Stimulated activated effector memory CD8-positive, alpha-beta T cell treated with anti-CD3 and anti-CD28 coated beads, Interleukin-12 subunit alpha, Interleukin-12 subunit beta, amount 100 ng/mL, for 72 hours (primary cell): ENCODE measurements at regions not wholly inside any gene's neighbourhood (a gene's known extent, or its start where the extent isn't known, plus 50 kb on each side); places are given as distances from the start of the nearest gene placed in this dataset.

Source experiments
- ATAC-seq: fragments of 150-1000 bp; cut with Tn5 transposase; 2 replicates; pipeline ENCODE4 v1.10.0; 2021
- DNase-seq, 2 donors: peaks; one replicate each; pipeline ENCODE4 v3.0.0; 2021 to 2022; ENCODE audit warnings: low spot score in 2 of 2
- H3K27ac Mint-ChIP-seq: one replicate; pipeline ENCODE4 v1.8.0; 2022; ENCODE audit warnings: mild to moderate bottlenecking, mixed read lengths
- H3K36me3 Mint-ChIP-seq: one replicate; pipeline ENCODE4 v1.8.0; 2022; ENCODE audit warnings: mild to moderate bottlenecking, mixed read lengths
- H3K4me1 Mint-ChIP-seq: one replicate; pipeline ENCODE4 v1.8.0; 2022; ENCODE audit warnings: mixed read lengths
- H3K4me3 Mint-ChIP-seq: one replicate; pipeline ENCODE4 v1.8.0; 2022; ENCODE audit warnings: mild to moderate bottlenecking, mixed read lengths
- H3K9me3 Mint-ChIP-seq: one replicate; pipeline ENCODE4 v1.8.0; 2022; ENCODE audit warnings: mixed read lengths

DNA sequence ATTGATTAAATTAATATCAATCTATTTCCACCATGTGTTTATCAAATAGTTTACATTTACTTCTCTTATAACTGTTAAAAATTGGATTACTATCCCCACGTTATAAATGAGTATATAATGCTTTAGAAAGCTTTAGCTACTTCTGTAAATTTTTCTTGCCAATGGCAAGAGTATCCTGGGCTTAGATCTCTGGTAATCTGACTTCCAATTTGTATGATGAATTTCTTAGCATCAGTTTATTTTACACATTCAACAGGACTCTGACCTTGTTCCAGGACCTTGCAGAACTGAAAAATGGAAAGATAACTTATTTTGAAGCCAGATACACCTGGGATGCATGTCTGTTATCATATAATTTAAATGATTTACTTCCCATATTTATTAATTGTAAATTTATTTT is 2759.4 kb downstream of the PCDH9 start:
- DNase-seq (no peak), ATAC-seq (no peak)
- H3K27ac Mint-ChIP-seq = no peak overlapping the region
- H3K4me1 Mint-ChIP-seq = no peaks in the 10 kb centered on the region
- H3K4me3 Mint-ChIP-seq = no peak overlapping the region
- H3K9me3 Mint-ChIP-seq = peaks cover 16% of the 10 kb centered on the region
- H3K36me3 Mint-ChIP-seq = no peaks in the 10 kb centered on the region

DNA sequence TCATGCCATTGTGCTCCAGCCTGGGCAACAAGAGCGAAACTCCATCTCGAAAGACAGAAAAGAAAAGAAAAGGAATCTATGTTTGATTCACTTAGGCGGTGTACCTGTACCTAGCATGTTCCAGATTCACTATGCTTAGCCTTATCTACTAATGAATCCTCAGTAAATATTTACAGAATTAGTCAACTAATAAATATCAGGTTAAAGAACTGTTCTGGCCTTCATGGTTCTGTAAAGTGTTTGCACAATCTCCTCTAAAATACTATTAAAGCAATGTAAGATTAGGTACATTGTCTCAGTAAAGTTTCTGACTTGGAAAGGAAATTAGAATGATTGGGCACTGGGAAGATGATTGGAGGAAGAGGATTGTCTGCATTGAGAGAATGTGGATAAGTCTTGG is 2770.4 kb downstream of the PCDH9 start:
- no peaks in the 10 kb centered on the region for H3K36me3 Mint-ChIP-seq
- peaks cover 12% of the 10 kb centered on the region for H3K9me3 Mint-ChIP-seq
- no peaks in the 10 kb centered on the region for H3K4me1 Mint-ChIP-seq
- no peak for DNase-seq
- H3K4me3 Mint-ChIP-seq = no peak overlapping the region
- H3K27ac Mint-ChIP-seq = no peak overlapping the region
- ATAC-seq = no peak

- ATAC-seq = no peak
- H3K4me3 Mint-ChIP-seq = no peak overlapping the region
- no peak for DNase-seq
- no peaks in the 10 kb centered on the region for H3K36me3 Mint-ChIP-seq
- peaks cover 16% of the 10 kb centered on the region for H3K9me3 Mint-ChIP-seq
- no peak overlapping the region for H3K27ac Mint-ChIP-seq
- no peaks in the 10 kb centered on the region for H3K4me1 Mint-ChIP-seq
Measured at GRCh38 chr13:64457976-64458375, 2772.2 kb downstream of the PCDH9 start.

DNA sequence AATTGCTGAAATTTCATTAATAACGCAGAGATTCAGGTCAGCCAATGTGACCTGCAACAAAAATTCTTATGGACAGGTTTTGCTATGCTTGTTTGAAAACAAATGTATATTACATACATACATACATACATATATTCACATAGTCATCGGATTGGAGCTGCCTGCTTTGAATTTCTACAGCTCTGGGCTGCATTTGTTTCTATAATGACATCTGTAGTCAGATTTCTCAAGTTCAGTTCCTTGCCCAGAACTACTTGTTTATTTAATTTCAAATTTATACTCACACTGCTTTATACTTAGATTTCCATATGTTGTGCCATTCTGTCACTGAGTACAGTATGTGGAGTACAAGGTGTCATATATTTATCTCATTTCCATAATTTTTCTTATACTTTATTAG is 2775.0 kb downstream of the PCDH9 start:
- Mint-ChIP-seq H3K9me3 (peaks cover 8% of the 10 kb centered on the region), H3K27ac (no peak overlapping the region), H3K4me3 (no peak overlapping the region), H3K36me3 (no peaks in the 10 kb centered on the region), H3K4me1 (no peaks in the 10 kb centered on the region)
- ATAC-seq (no peak), DNase-seq (no peak)

- no peak for DNase-seq
- Mint-ChIP-seq H3K36me3 (no peaks in the 10 kb centered on the region), H3K9me3 (peaks cover 3% of the 10 kb centered on the region), H3K4me3 (no peak overlapping the region), H3K4me1 (no peaks in the 10 kb centered on the region), H3K27ac (no peak overlapping the region)
- ATAC-seq = no peak
Measured at GRCh38 chr13:64453831-64454230, 2776.3 kb downstream of the PCDH9 start.

GRCh38 chr13:64446372-64446771 is 2783.8 kb downstream of the PCDH9 start:
- Mint-ChIP-seq H3K4me3 (no peak overlapping the region), H3K4me1 (no peaks in the 10 kb centered on the region), H3K9me3 (peaks cover 13% of the 10 kb centered on the region), H3K27ac (no peak overlapping the region), H3K36me3 (no peaks in the 10 kb centered on the region)
- ATAC-seq = no peak
- no peak for DNase-seq

DNA sequence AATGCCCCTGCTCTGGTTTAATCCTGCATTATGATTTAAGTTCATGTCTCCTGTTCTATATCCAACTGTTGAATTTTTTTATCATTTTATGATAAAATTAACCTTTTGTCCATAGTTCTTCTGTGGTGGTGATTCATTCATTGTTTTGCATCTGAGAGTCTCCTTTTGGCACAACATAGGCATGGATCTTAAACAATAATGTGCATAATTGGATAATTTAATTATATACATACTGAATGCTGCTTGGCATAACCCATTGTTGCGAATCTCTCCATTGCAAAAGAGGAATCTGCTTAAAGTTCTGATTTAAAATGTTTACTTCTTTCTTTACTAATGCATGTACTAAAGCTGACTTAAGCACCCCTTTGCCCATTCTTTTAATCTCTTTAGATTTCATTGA is 2788.4 kb downstream of the PCDH9 start:
- no peaks in the 10 kb centered on the region for H3K36me3 Mint-ChIP-seq
- H3K4me3 Mint-ChIP-seq = no peak overlapping the region
- DNase-seq = no peak
- no peaks in the 10 kb centered on the region for H3K4me1 Mint-ChIP-seq
- no peak for ATAC-seq
- H3K9me3 Mint-ChIP-seq = peaks cover 9% of the 10 kb centered on the region
- H3K27ac Mint-ChIP-seq = no peak overlapping the region

- Mint-ChIP-seq H3K9me3 (peaks cover 14% of the 10 kb centered on the region), H3K4me1 (no peaks in the 10 kb centered on the region), H3K36me3 (no peaks in the 10 kb centered on the region), H3K4me3 (no peak overlapping the region), H3K27ac (no peak overlapping the region)
- no peak for DNase-seq
- no peak for ATAC-seq
Measured at GRCh38 chr13:64438084-64438483, 2792.1 kb downstream of the PCDH9 start.

DNA sequence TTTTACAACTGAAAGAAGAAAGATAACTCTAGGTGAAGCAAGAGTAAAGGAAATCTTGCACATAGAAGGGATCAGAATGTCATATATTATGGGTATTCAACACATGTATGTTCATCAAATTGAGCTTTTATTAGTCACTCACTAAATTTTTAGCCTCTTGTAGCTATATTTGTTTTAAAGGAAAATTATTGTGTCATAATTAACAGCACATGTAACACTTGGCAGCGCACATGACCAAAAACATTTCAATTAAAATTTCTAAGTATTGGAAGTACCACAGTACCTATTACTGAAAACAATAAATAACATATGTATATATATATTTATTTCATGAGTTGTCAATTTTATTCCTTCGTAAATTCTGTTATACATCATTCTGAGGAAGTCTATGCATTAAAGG is 2800.4 kb downstream of the PCDH9 start:
- Mint-ChIP-seq H3K27ac (no peak overlapping the region), H3K4me1 (no peaks in the 10 kb centered on the region), H3K36me3 (no peaks in the 10 kb centered on the region), H3K4me3 (no peak overlapping the region), H3K9me3 (no peaks in the 10 kb centered on the region)
- no peak for ATAC-seq
- DNase-seq = no peak

GRCh38 chr13:64428196-64428595 is 2801.9 kb downstream of the PCDH9 start:
- H3K27ac Mint-ChIP-seq = no peak overlapping the region
- no peak for ATAC-seq
- peaks cover 2% of the 10 kb centered on the region for H3K9me3 Mint-ChIP-seq
- no peak for DNase-seq
- H3K36me3 Mint-ChIP-seq = no peaks in the 10 kb centered on the region
- H3K4me3 Mint-ChIP-seq = no peak overlapping the region
- no peaks in the 10 kb centered on the region for H3K4me1 Mint-ChIP-seq

GRCh38 chr13:64423467-64423866 is 2806.7 kb downstream of the PCDH9 start:
- H3K9me3 Mint-ChIP-seq = peaks cover 2% of the 10 kb centered on the region
- H3K36me3 Mint-ChIP-seq = no peaks in the 10 kb centered on the region
- DNase-seq = no peak
- no peak overlapping the region for H3K4me3 Mint-ChIP-seq
- ATAC-seq = no peak
- no peaks in the 10 kb centered on the region for H3K4me1 Mint-ChIP-seq
- H3K27ac Mint-ChIP-seq = no peak overlapping the region

- Mint-ChIP-seq H3K9me3 (peaks cover 5% of the 10 kb centered on the region), H3K36me3 (no peaks in the 10 kb centered on the region), H3K27ac (no peak overlapping the region), H3K4me1 (no peaks in the 10 kb centered on the region), H3K4me3 (no peak overlapping the region)
- no peak for ATAC-seq
- DNase-seq = no peak
Measured at GRCh38 chr13:64420181-64420580, 2810.0 kb downstream of the PCDH9 start.

GRCh38 chr13:64417581-64417980 is 2812.6 kb downstream of the PCDH9 start:
- Mint-ChIP-seq H3K4me3 (no peak overlapping the region), H3K27ac (no peak overlapping the region), H3K36me3 (no peaks in the 10 kb centered on the region), H3K9me3 (peaks cover 7% of the 10 kb centered on the region), H3K4me1 (no peaks in the 10 kb centered on the region)
- no peak for DNase-seq
- ATAC-seq = no peak

DNA sequence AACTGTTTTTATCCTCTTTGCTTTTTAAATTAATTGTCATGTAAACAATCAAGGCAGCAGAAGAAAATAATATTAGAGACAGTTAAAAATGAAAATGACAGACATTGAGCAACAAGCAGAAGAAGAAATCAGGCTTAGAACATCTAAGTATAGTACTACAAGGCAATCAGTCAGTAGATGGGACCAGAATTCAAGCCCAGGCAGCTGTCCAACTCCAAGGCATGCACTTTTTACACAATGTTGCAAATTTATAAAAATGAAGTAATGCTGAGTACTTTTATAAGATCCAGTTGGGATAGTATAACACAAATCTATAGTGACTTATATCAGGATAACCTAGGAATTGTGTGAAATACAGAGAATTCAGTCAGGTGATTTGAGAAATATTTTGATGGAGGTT is 2815.8 kb downstream of the PCDH9 start:
- Mint-ChIP-seq H3K36me3 (no peaks in the 10 kb centered on the region), H3K9me3 (peaks cover 7% of the 10 kb centered on the region), H3K27ac (no peak overlapping the region), H3K4me3 (no peak overlapping the region), H3K4me1 (no peaks in the 10 kb centered on the region)
- ATAC-seq = no peak
- no peak for DNase-seq

- no peak for DNase-seq
- H3K4me1 Mint-ChIP-seq = no peaks in the 10 kb centered on the region
- no peak for ATAC-seq
- no peak overlapping the region for H3K27ac Mint-ChIP-seq
- no peak overlapping the region for H3K4me3 Mint-ChIP-seq
- H3K9me3 Mint-ChIP-seq = peaks cover 7% of the 10 kb centered on the region
- H3K36me3 Mint-ChIP-seq = no peaks in the 10 kb centered on the region
Measured at GRCh38 chr13:64413529-64413928, 2816.6 kb downstream of the PCDH9 start.

DNA sequence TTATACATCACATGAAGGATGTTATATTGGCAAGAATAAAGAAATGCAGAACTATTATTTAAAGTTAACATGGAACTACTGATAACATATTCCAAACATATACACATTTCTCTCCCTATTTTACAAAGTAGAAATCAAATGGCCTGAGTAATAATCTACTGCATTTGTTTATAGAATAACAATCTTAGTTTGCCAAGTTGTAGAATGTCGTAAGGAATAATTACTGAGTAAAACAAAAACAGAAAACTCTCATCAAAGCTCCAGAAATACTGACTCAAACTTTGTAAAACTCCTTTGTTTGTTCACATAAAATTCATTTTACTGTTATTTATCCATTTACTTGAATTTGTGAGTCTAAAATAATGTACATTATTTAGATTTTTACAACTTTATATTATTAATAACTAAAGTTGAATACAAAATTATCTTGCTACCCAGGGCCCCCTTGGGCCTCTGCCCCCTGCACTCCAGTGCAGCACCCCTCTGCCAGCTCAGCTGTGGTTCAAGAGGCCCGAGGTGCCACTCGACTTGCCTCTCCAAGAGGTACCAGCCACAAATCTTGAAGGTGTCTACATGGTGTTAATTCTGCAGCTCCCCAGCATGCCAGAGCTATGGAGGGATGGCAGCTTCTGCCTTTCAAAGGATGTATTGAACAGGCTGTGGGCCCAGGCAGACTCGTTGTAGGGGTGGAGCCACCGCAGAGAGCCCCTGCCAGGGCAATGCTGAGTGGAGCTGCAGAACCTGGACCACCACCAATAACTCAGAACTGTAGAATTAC is 2819.7 kb downstream of the PCDH9 start:
- no peaks in the 10 kb centered on the region for H3K36me3 Mint-ChIP-seq
- H3K9me3 Mint-ChIP-seq = peaks cover 18% of the 10 kb centered on the region
- H3K4me3 Mint-ChIP-seq = no peak overlapping the region
- H3K4me1 Mint-ChIP-seq = no peaks in the 10 kb centered on the region
- DNase-seq (no peak), ATAC-seq (no peak)
- no peak overlapping the region for H3K27ac Mint-ChIP-seq

GRCh38 chr13:64397701-64398100 is 2832.4 kb downstream of the PCDH9 start:
- Mint-ChIP-seq H3K9me3 (peaks cover 13% of the 10 kb centered on the region), H3K27ac (no peak overlapping the region), H3K36me3 (no peaks in the 10 kb centered on the region), H3K4me1 (no peaks in the 10 kb centered on the region), H3K4me3 (no peak overlapping the region)
- DNase-seq = no peak
- no peak for ATAC-seq
